GM21360 (cell line): ENCODE measurements at regions not wholly inside any gene's neighbourhood (a gene's known extent, or its start where the extent isn't known, plus 50 kb on each side); places are given as distances from the start of the nearest gene placed in this dataset.

ENCODE experiments used
- ATAC-seq: cut with Tn5 transposase; IDR thresholded peaks from one replicate; pipeline ENCODE4 v1.9.1; 2021; ENCODE audit warnings: mild to moderate bottlenecking, moderate library complexity; ENCODE audit not compliant: unreplicated experiment

DNA sequence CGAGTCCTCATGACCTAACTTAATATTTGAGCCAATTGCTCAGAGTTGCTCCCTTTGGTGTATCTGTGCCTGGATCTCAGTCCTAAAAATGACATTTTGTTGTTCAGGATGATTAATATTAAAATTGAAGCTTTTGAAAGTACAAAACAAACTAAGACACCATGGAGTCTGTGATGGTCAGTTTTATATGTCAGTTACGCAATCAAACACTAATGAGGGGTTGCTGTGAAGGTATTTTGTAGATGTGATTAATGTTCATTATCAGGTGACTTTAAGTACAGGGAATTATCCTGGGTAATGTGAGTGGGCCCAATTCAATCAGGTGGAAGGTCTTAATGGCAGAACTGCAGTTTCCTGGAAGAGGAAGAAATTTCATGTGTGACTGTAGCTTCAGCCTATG is 546.7 kb downstream of the REEP3 start:
- no peak for ATAC-seq

DNA sequence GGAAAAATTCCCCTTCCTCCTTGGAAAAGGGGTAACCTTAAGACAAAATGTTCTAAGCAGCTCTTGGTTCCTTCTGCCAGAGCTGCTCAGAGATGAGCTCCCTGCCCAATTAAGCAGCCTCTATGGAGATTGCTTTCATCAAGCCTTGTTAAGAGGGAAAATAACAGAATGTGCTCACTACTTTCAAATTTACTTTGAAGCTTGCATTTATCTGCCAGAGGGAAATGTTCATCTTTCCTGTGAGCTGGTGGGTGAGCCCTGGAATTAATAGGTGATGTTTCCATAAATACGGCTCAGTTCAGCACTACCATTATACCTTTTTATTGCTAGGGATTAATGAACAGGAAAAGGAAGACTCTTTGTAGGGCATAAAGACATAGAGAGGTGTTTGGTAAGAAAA is 549.0 kb downstream of the REEP3 start:
- ATAC-seq, result no peak

DNA sequence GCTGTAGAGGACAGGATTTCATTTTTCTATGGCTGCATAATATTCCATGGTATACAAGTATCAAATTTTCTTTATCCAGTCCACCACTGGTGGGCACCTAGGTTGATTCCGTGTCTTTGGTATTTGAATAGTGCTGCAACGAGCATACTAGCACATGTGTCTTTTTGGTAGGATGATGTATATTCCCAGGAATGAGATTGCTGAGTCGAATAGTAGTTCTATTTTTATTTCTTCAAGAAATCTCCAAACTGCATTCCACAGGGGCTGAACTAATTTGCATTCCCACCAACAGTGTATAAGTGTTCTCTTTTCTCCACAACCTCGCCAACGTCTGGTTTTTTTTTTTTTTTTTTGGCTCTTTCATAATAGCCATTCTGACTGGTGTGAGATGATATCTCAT is 550.0 kb downstream of the REEP3 start:
- no peak for ATAC-seq

DNA sequence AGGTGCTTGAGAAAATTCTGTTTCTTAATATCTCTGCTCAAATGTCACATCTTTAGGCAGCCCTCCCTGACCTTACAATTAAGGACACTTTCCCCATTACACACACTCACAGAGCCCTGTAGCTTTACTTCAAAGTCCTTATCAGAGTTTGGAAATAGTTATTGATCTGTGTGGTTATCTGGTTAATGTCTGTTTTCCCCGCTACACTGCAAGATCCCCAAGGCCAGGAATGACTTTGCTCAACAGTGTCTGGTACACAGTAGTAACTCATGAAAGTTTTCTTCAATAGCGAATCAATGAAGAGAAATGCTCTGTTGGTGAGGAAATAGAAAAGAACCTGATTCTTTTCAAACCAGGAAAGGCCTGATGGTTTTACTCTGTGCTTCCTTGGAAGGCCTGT is 554.4 kb downstream of the REEP3 start:
- ATAC-seq, result no peak

DNA sequence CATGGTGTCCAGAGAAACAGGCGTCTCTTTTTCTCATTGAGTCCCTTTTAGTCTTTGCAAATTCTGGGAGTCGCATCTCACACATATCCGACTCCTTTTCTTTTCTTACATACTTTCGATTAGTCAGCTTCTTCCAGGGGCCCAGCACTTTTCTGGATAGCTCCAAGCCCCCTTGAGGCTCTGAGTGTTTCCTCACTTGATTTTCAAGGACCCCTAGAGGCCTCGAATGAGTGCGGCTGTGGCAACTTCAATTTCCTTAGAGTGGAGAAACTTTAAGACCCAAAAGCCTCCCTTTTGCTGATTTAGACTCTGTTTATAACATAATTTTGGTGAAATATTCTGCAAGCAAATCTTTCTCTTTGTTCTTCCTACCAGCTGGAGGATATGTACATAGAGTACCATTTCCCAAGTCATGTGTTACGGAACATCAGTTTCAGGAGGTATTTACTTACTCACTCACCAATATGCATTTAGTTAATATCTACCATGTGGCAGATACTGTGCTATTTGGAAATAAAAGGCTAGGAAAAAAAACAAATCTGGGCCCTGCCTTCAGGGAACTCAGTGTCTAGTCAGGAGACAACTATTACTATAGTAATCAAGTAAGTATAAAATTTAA is 555.2 kb downstream of the REEP3 start:
- no peak for ATAC-seq

DNA sequence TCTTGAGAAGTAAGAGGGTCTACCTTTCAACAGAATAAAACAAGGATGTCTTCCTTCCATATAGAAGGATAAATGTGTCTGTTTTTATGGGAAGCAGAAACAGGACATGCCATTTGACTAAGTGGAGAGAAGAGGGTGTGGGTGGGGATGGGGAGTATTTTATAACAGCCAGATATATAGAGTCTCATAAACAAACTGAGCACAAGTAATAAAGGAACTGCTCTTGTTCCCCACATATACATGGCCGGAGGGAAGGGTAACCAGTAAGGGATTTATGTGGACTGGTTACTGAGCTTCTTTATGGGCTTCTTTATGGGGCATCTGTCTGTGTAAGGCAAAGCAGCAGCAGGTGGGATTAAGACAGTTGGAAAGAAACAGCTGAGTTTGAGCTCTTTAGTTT is 558.1 kb downstream of the REEP3 start:
- ATAC-seq, result no peak

DNA sequence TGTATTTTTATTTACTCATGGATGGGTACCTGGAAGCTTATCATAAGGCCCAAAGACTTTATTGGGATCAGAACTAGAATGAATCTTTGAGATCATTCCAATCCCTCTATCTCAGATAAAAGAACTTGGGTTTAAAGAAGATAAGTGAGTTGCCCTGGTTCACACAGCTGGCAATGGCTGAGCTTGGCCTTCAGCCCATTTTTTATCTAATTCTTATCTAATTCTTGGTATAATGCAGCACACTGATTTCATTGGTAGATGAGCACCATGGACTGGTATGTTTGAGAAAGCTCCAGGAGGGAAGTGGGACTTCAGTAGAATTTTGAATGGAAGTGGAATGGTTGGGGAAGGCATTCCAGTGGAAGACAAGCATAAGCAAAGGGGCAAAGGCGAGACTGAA is 558.9 kb downstream of the REEP3 start:
- no peak for ATAC-seq

DNA sequence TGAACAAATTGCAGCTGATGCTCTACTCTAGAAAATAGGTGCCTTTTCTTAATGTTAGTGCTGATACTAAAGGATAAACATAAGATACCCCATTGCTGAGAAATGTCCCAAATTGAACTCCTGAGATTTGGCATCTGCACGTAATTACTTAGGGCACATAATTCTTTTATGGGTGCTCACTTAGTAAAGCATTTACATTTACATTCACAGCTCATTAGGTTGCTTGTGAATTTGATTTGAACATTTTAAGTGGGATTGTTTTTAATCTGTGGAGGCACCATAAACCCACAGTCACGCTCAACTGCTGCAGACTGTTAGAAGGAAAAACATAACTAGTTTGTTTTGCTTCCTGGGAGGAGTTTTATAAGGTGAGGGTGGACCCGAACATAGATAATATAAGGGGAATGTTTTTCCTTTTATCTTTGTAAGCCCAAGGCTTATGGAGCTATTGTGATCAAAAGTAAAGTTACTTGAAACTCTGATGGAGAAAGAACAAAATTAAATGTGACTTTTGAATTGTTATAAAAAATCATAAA is 560.8 kb downstream of the REEP3 start:
- no peak for ATAC-seq

DNA sequence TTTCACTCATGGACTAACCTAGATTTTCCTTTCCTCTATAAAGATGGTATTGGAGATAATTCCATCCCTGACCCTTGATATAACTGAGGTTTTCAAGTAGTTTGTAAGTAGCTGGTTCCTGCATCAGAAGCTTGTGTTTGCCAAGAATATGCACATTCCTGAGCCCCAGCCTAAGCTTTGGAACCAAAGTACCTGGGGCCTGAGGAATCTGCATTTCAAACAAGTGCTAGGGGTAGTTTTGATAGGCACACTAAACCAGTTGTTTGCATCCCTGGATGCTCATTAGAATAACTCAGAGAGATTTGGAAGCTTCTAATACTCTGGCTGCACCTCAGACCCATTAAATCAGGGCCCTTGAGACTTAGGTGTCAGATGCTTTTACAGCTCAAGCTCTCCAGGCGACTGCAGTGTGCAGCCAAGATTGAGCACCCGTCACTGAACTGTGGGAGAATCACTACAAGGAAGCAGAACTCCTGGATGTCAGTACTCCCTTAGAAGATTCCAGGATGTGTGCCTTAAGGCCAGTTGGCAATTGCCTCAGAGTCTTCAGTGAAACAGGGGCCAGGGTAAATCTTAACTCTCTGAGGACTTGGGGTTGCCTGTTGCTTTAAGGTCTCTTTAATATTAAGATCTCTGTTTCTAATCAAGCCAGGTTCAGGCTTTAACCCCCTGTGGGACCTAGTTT is 565.0 kb downstream of the REEP3 start:
- no peak for ATAC-seq

DNA sequence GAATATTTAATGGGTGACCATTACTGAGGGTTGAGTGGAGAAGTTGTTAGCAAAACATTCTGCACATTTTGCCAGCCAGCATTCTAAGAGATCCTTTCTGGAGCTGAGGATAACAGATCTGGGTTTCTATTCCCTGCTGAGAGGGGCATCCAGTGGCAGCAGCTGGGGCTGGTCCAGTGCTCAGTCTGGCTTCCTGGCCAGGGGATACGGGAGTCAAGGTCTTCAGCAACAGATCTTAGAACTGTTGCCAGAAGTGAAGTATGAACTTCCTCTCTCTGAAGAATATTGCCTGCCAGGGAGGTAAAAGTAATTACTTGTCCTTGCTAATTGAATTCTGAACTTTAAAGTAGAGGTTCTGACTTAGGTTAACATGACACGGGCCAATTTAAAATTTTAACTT is 568.4 kb downstream of the REEP3 start:
- no peak for ATAC-seq

DNA sequence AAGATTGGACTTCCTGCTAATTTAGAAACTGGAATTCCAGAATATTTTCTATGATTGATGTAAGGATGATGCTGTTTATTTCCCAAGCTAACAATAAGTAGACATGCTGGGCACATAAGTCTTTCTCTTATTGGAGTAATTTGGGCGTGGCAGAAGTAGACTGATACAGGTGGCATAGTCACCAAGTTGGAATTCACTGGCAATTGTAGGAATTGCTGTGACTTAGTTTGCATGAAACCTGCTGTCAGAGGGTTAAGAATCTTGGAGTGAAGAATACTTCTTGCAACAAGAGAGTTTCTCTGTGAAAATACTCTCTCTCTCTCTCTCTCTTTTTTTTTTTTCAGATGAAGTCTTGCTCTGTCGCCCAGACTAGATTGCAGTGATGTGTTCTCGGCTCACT is 569.7 kb downstream of the REEP3 start:
- ATAC-seq, result no peak

DNA sequence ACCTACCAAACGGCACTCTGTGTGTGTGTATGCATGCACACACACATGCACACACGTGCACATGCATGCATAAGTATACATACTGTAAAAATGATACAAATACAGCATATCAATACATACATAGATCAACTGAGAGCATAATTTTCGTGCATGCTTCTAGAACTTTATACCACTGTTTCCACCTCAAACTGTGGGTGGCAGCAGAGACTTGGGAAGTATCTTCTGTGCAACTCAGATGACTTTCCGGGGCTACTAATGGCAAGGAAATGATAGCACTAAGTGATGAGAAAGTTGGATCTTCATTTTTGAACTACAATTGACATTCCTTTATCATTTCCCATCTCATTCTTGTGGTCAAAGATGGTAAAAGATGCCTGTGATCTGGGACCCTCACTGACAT is 570.7 kb downstream of the REEP3 start:
- no peak for ATAC-seq

DNA sequence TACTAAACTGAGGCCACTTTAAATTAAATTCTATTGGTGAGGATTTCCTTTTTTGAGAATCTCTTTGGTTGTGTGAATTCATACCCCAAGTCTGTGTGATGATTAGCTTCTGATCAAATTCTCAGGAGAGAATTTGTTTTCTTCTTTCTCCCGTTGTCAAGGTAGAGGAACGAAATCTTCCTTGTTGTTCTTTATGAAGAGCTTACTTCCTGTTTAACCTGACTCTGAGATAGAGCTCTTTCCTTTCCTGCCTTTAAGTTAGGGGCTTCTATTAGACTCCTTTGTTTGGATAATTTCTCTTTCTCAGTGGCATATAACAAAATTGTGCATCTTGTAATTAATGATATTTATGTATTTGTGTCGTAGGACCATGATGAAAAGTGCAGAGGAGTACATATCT is 572.1 kb downstream of the REEP3 start:
- no peak for ATAC-seq

DNA sequence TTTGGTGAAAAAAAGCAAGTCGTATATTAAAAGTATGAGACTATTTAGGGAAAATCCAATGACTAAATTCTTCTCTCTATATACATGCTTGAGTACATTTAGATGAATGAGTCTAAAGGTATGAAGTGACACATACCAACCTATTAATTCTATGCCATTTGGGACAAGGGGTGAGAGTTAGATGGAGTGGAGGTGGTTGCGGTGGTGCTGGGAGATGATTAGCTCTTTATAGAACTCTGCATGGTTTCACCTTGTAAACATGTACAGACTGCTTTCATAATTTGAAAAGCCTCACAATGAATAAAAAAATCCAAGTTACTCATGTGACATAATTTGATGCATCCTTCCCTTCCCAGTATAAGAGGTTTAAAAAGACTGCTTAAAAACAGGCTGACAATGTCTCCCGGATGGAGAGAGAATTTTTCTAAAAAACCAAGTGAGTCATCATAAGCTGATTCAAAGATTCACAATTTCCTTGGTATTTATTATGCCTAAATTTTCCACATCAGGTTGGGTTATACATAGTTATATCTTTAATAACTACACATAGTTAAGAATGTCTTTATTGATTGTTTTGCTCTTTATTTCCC is 572.8 kb downstream of the REEP3 start:
- ATAC-seq, result no peak

DNA sequence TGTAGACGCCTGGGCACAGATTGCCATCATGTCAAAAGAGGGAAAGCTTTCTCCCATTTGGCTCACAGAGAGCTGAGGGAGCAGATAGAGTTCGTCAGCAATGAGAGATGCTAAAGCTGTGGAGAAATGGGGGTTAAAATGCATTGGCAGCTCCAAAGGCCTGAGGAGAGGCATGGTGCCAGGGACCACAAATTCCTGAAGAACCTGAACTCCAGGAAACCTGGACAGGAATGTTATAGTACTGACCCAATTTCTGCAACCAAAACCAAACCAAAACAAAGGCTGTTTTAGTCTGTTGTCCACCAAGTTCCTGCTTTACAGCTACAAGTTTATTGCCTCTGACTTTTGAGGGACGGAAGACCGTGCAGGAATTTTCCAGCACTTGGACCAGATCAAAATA is 575.7 kb downstream of the REEP3 start:
- ATAC-seq, result no peak

DNA sequence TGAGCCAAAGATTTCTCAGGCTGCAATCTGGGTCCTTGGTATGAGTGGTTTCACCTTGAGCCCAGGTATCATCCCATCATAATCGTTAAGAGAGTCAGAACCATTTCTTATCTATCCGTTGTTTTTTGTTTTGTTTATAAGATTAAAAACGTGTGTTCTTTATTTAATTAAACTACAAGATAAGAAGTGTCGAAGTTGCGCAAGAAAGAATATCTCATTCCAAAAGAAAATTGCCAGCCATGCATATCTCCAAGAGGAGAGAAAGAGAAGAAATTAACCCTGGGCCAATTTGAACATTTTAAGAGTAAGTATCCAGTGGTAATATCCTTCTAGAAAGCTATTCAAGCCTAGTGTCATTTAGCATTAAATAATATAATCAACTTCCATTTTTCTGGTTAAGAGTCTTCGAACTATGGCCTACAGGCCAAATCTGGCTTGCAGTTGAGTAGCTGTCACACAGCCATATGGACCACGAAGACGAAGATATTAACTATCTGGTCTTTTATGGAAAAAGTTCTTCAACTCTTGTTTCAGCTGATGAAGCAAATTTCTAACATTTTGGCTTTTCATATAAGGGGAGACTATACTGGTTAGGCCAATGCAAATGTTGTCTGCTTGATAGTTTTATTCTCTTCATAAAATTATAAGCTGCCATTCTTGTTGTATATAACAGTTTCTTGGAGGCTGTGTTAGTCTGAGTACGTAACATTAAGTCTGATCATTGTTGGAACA is 576.4 kb downstream of the REEP3 start:
- no peak for ATAC-seq

DNA sequence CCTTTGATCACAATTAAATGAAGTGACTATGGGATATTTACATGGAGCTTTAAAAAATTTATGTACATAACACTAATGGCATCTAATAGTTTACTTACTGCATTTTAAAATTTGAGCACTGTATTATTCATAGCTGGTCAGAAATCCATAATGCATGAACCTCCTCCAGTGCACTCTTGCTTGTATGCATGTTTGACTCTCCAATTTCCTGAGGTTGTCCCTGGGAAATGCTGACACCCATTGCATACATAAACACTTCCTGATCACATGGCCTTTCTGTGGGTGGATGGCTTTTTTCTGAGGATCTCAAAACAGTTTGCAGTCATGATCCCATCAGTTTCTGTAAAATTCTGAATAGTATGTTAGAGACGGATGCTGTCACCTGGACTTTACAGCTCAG is 577.8 kb downstream of the REEP3 start:
- ATAC-seq, result no peak

DNA sequence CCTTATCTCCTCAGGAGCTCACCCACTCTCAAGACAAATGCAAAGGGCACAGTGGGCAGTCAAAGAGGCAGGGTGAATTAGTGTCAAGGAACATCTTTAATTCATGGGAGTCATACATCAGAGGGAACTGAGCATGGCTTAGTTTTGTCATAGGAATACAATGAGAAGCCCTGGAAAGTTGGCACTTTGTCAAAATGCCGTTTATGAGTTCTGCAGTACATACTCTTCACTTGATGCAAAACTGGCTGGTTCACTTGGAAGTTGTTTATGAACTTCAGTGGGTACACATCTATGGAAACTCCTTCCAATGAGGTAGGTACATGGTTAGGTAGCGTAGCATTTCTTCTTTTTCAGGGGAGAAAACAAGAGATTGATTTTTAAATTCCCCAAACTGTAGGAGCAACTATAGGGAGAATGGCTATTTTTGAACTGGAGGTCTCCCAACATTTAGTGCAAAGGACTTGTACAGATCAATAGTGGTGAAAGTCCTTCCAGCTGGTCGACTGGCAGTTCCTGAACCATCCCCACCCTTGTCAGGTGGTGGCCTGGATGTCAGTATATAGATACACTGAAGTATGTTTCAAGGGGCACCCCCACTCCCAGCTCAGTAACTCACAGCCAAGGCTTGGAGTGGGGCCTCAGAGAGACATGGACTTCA is 580.5 kb downstream of the REEP3 start:
- no peak for ATAC-seq

DNA sequence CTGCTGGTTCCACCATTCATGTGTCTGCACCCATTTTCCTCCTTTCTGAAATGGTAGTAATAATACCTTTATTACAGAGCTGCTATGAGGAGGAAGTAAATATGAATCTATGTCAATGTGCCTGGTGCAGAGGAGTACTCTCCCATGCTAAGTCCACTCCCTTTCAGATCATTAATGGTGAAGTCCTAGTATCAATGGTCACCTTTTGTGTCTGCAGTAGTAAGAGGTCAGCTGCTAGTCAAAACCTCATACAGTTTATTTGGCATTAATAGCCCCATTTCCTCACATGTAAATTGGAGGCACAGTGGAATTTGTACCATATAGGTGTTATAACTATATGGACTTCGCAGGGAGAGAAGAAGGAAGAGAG is 581.0 kb downstream of the REEP3 start:
- no peak for ATAC-seq

DNA sequence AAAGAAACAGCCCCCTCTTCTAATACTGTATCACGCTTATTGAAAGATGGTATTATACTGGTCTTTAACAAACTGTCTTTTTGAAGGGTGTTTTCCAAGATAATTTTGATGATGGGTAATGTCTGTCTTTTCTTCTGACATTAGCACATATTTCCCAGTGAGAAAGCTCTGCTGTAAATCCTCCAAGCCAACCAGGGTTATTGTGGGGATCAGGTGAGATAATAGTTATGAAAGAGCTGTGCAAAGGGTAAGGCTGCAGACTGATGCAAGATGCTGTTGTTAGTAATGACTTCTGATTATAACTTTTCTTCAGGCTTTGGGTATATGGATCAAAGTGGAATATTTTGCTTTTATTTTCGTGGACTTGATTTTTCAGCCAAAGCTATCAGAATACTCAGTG is 581.7 kb downstream of the REEP3 start:
- ATAC-seq, result no peak

DNA sequence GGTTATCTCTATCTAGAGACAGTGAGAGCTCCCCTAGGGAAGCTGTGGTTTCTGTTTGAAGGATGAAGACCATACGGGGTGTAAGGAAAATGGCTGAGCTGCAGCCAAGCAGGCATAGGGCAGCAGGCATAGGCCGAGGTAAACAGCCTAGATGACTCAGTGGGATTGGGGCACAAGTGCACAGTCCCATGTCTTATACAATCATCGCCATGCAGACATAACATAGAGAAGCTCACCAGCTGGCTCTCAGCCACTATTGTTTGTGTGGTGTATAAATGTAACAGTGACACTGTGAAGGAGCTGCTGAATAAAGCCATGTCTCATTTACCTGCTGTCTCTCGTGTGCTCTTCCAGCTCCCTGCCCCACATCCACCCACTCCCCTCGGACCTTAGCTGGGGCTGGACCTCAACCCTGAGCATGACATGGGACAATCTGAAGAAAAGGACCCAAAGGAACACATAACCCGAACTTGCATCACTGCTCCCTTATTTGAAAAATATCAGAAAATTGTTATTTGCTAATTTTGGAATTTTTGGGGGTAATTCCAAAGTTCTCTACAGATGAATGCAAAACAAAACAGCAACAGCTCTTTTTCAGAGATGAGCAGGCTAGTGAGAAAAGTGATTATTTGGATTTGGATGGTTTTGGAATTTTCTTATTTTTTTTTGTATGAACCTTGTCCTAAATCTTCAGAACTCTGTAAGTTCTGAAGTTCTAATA is 582.7 kb downstream of the REEP3 start:
- ATAC-seq, result no peak
